Endothelial cell of umbilical vein (primary cell): ENCODE measurements at regions not wholly inside any gene's neighbourhood (a gene's known extent, or its start where the extent isn't known, plus 50 kb on each side); places are given as distances from the start of the nearest gene placed in this dataset.

Experiments
- BruUV-seq: library from RNA; stranded (reverse); fragments of 400-500 nt; replicated peaks from 2 replicates; lab custom pipeline; 2021; lab: Mats Ljungman, UMichigan
- CTCF ChIA-PET: fragments of 300-600, 350-600 bp; sonication (Branson Sonifier 250); formaldehyde crosslinking; loops from one replicate; lab custom pipeline; 2021; ENCODE audit warnings: antibody characterized with exemption, inconsistent platforms; lab: Charles Lee
- POLR2A ChIA-PET: fragments of 300-600, 350-600 bp; sonication (Branson Sonifier 250); formaldehyde crosslinking; loops from one replicate; lab custom pipeline; 2021; ENCODE audit warnings: antibody characterized with exemption, inconsistent platforms; lab: Charles Lee
- DNase-seq: peaks from one replicate; pipeline ENCODE4 v3.0.0-alpha.2; 2011; ENCODE audit warnings: low read depth, low spot score
- FAIRE-seq: peaks from 2 replicates; lab custom pipeline; 2011; peaks lifted over from hg19 to GRCh38; lab: Jason Lieb, UNC
- H2AFZ ChIP-seq: 2 replicates; pipeline ENCODE4 v1.6.0; 2012; ENCODE audit warnings: low read depth, low read length, control low read depth, inconsistent platforms
- H3K27ac ChIP-seq: 2 replicates; pipeline ENCODE4 v1.5.1; 2011; ENCODE audit warnings: low read depth, mild to moderate bottlenecking, control low read depth, low read length, moderate library complexity; ENCODE audit not compliant: insufficient read depth
- H3K27me3 ChIP-seq, 2 experiments: 2 replicates each; pipeline versions ENCODE4 v1.6.0 to v1.6.1; 2011; ENCODE audit warnings: low read length in 2 of 2, mixed read lengths in 1 of 2; ENCODE audit not compliant: control insufficient read depth in 2 of 2, insufficient read depth in 2 of 2
- H3K36me3 ChIP-seq, 2 experiments: 2 replicates in 1 of 2; 3 replicates in 1 of 2; pipeline ENCODE4 v1.5.1; 2011; ENCODE audit warnings: low read length in 2 of 2, mild to moderate bottlenecking in 1 of 2, moderate library complexity in 1 of 2; ENCODE audit not compliant: control insufficient read depth in 2 of 2, insufficient read depth in 2 of 2; ENCODE audit errors: extremely low read depth in 1 of 2
- H3K4me1 ChIP-seq: 3 replicates; pipeline ENCODE4 v1.5.1; 2011; ENCODE audit warnings: mild to moderate bottlenecking, low read length; ENCODE audit not compliant: control insufficient read depth, insufficient read depth; ENCODE audit errors: extremely low read depth
- H3K4me2 ChIP-seq: 2 replicates; pipeline ENCODE4 v1.6.1; 2011; ENCODE audit warnings: low read length, control low read depth, mixed read lengths; ENCODE audit not compliant: insufficient read depth
- H3K4me3 ChIP-seq, 3 experiments: fragments of 200-600 bp in 1 of 3; sonication (generic), shearing (Covaris generic) in 1 of 3; replicated peaks in 1 of 3; 2 replicates each; pipeline ENCODE4 v1.5.1; 2011 to 2016; ENCODE audit warnings: control low read depth in 3 of 3, low read length in 3 of 3, mild to moderate bottlenecking in 2 of 3, inconsistent platforms in 1 of 3, low read depth in 1 of 3, moderate library complexity in 1 of 3; ENCODE audit not compliant: insufficient read depth in 1 of 3
- H3K79me2 ChIP-seq: 2 replicates; pipeline ENCODE4 v1.6.0; 2012; ENCODE audit warnings: low read length, inconsistent platforms; ENCODE audit not compliant: control insufficient read depth, insufficient read depth
- H3K9ac ChIP-seq: replicated peaks from 2 replicates; pipeline ENCODE3; 2011; ENCODE audit warnings: low read length, control low read depth; ENCODE audit not compliant: insufficient read depth; ENCODE audit errors: extremely low read depth
- H3K9me1 ChIP-seq: replicated peaks from 3 replicates; pipeline ENCODE4 v1.6.0; 2011; ENCODE audit warnings: mild to moderate bottlenecking, low read length; ENCODE audit not compliant: control insufficient read depth, insufficient read depth; ENCODE audit errors: extremely low read depth
- H3K9me3 ChIP-seq: replicated peaks from 2 replicates; pipeline ENCODE4 v1.5.1; 2012; ENCODE audit warnings: low read length, inconsistent platforms; ENCODE audit not compliant: control insufficient read depth, insufficient read depth
- H4K20me1 ChIP-seq: replicated peaks from 2 replicates; pipeline ENCODE3; 2011; ENCODE audit warnings: mild to moderate bottlenecking, low read length; ENCODE audit not compliant: control insufficient read depth, insufficient read depth; ENCODE audit errors: extremely low read depth
- EZH2 ChIP-seq: IDR thresholded peaks from 2 replicates; pipeline ENCODE4 v1.6.1; 2012; ENCODE audit warnings: borderline replicate concordance, low read depth, mild to moderate bottlenecking, moderate library complexity, low read length, inconsistent platforms; ENCODE audit not compliant: severe bottlenecking
- FOS ChIP-seq: IDR thresholded peaks from 2 replicates; pipeline ENCODE4 v1.6.1; 2011; ENCODE audit warnings: mild to moderate bottlenecking, low read length, moderate library complexity, borderline replicate concordance; ENCODE audit not compliant: insufficient read depth
- GATA2 ChIP-seq: IDR thresholded peaks from 2 replicates; pipeline ENCODE4 v1.7.0; 2011; ENCODE audit warnings: low read depth, mild to moderate bottlenecking, moderate library complexity, mixed read lengths, low read length; ENCODE audit not compliant: insufficient read length, insufficient read depth
- JUN ChIP-seq: IDR thresholded peaks from 2 replicates; pipeline ENCODE4 v1.6.1; 2011; ENCODE audit warnings: borderline replicate concordance, low read depth; ENCODE audit not compliant: insufficient read length, insufficient read depth
- MYC ChIP-seq: IDR thresholded peaks from one replicate; pipeline ENCODE4 v1.6.1; 2011; ENCODE audit warnings: mild to moderate bottlenecking, low read depth, low read length
- POLR2A ChIP-seq: IDR thresholded peaks from 2 replicates; pipeline ENCODE4 v1.6.1; 2012; ENCODE audit warnings: low read depth, mild to moderate bottlenecking, control low read depth, low read length
- POLR2AphosphoS5 ChIP-seq: IDR thresholded peaks from 2 replicates; pipeline ENCODE4 v1.6.1; 2012; ENCODE audit warnings: low read depth, mild to moderate bottlenecking, control low read depth, low read length, moderate library complexity; ENCODE audit not compliant: insufficient read depth
- dilution Hi-C: fragments of 300-500 bp; cut with MboI; formaldehyde crosslinking; loops from one replicate; pipeline ENCODE4 v1.15.0; 2019; ENCODE audit warnings: low sequenced_read_pairs; ENCODE audit not compliant: extremely low pct_ligation_motif_present
- intact Hi-C: fragments of 100-400 bp; cut with micrococcal nuclease; formaldehyde crosslinking; loops from one replicate; pipeline ENCODE4 v1.10.0; 2022
- TF ChIP-seq, protein P1 (sequence below): IDR thresholded peaks from 2 replicates; pipeline ENCODE4 v1.6.1; 2011; ENCODE audit not compliant: insufficient read depth, insufficient read length
- TF ChIP-seq, protein P2 (sequence below), 2 donors: IDR thresholded peaks; 1 replicate in 1 of 2; 2 replicates in 1 of 2; pipeline ENCODE4 v1.5.1; 2011; ENCODE audit warnings: low read length in 2 of 2, mild to moderate bottlenecking in 2 of 2, moderate library complexity in 2 of 2, control low read depth in 1 of 2, inconsistent platforms in 1 of 2, low read depth in 1 of 2; ENCODE audit not compliant: insufficient read depth in 1 of 2; ENCODE audit errors: extremely low read depth in 1 of 2

DNA sequence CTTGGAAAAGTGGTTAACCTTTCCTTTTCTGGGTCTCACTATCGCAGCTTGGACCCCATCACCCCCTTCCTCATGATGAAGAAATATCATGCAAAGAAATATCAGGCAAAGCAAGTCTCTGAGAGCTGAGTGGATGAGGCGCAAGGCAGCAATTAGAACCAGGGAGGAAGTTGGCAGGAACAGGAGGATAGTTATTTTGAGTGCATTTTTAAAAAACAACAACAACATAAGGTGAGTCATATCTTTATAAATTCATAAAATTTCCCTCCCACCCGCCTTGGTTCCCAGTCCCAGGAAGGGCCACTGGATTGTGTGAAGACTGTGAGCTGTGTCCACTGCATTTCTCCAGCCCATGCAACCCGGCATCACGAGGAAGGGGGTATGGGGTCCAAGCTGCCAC, 316.9 kb upstream of the TLE3 start:
- Histone ChIP-seq H3K4me1 (no peaks in the 10 kb centered on the region), H3K9me3 (no peaks in the 10 kb centered on the region), H2AFZ (no peak overlapping the region), H3K4me2 (no peak overlapping the region), H4K20me1 (no peaks in the 10 kb centered on the region), H3K27me3 (no peaks in the 10 kb centered on the region), H3K79me2 (no peaks in the 10 kb centered on the region), H3K36me3 (no peaks in the 10 kb centered on the region), H3K4me3 (no peak overlapping the region), H3K9me1 (no peaks in the 10 kb centered on the region), H3K9ac (no peak overlapping the region), H3K27ac (no peak overlapping the region)
- intact Hi-C loops (no loop called here), dilution Hi-C loops (no loop called here)
- ChIA-PET CTCF (no interaction called here), POLR2A (no interaction called here)
- DNase-seq = no peak
- no TSS peak for BruUV-seq
- FAIRE-seq = no peak
- TF ChIP-seq GATA2 = no peak
- TF ChIP-seq, protein P1, sequence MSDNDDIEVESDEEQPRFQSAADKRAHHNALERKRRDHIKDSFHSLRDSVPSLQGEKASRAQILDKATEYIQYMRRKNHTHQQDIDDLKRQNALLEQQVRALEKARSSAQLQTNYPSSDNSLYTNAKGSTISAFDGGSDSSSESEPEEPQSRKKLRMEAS = no peak
- no peak for TF ChIP-seq FOS
- no peak for TF ChIP-seq JUN
- TF ChIP-seq, protein P2, sequence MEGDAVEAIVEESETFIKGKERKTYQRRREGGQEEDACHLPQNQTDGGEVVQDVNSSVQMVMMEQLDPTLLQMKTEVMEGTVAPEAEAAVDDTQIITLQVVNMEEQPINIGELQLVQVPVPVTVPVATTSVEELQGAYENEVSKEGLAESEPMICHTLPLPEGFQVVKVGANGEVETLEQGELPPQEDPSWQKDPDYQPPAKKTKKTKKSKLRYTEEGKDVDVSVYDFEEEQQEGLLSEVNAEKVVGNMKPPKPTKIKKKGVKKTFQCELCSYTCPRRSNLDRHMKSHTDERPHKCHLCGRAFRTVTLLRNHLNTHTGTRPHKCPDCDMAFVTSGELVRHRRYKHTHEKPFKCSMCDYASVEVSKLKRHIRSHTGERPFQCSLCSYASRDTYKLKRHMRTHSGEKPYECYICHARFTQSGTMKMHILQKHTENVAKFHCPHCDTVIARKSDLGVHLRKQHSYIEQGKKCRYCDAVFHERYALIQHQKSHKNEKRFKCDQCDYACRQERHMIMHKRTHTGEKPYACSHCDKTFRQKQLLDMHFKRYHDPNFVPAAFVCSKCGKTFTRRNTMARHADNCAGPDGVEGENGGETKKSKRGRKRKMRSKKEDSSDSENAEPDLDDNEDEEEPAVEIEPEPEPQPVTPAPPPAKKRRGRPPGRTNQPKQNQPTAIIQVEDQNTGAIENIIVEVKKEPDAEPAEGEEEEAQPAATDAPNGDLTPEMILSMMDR (IDR thresholded peaks at IDR 0.05; ENCODE audit: extremely low read depth in 1 of 2, insufficient read depth in 1 of 2, low read depth in 1 of 2, low read length in 2 of 2) = no peak
- no peak for TF ChIP-seq POLR2AphosphoS5
- TF ChIP-seq POLR2A = no peak
- no peak for TF ChIP-seq MYC
- no peak for TF ChIP-seq EZH2
